ENCODE measurements at regions not wholly inside any gene's neighbourhood (a gene's known extent, or its start where the extent isn't known, plus 50 kb on each side); places are given as distances from the start of the nearest gene placed in this dataset.

DNA sequence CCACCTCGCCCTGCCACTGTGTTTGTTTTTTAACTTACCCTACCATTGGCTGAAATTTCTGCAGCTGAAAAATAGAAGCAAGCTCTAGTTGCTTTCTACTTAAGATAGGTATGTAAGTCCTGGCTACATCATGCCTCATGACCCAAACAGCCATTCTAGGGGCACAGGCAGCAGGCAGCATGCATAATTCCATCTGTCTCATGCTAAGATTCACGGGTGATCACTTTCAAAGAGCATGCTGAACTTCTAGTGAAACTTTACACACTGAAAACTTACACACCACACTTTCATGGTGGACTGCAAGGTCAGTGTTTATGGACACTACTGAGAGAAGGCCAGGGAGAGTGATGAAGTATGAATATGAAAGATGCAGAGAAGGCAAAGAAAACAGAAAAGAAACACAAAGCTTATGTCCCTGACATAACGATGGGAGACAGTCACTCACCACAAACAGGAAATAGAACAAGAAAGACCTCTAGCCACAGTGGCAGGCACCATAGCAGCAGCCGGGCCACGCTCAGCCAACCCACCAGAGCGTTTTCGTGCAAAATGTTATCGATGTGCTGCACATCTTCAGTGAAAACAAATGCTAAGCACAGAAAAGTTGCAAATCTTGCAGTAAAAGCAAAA is 102.3 kb upstream of the TIAM1 start:
- H2BK15ac ChIP-seq (ENCODE audit: low read depth, low read length), result no peak overlapping the region
- no peak overlapping the region for H3K9ac ChIP-seq (ENCODE audit: extremely low read depth, insufficient read length, low read length)

More for the DNA sequence above, 102.3 kb upstream of the TIAM1 start:
- H4K20me1 ChIP-seq (ENCODE audit: control insufficient read depth, insufficient read depth, insufficient read length), result no peaks in the 10 kb centered on the region
- no peak overlapping the region for H3T11ph ChIP-seq (ENCODE audit: low read length)
- WGBS (ENCODE audit: extremely low coverage, insufficient read length, low lambda C conversion rate), result no CpG with 5 or more reads among the region's 8 CpGs
- H3K23ac ChIP-seq (ENCODE audit: insufficient read length, low read depth, low read length), result no peak overlapping the region
- H2BK20ac ChIP-seq (ENCODE audit: low read depth, low read length, poor library complexity, severe bottlenecking), result no peak overlapping the region
- H3K4me2 ChIP-seq (ENCODE audit: insufficient read depth, insufficient read length, low read length), result no peak overlapping the region
- Mint-ChIP-seq H3K36me3 (ENCODE audit: insufficient read depth in 1 of 3, low read depth in 3 of 3) (peaks cover 0 to 8% (median 5%) of the 10 kb centered on the region in 3 experiments; a peak in 4 of 7 replicates), H3K9me3 (peaks cover 1 to 4% of the 10 kb centered on the region in 2 experiments; a peak in 1 of 5 replicates), H3K27ac (no peak overlapping the region), H3K27me3 (ENCODE audit: low read depth) (no peaks in the 10 kb centered on the region), H3K4me3 (no peak overlapping the region), H3K4me1 (peaks cover 6 to 8% of the 10 kb centered on the region in 2 experiments)
- no peak overlapping the region for H3K14ac ChIP-seq (ENCODE audit: insufficient read depth, low read length)
- no peaks in the 10 kb centered on the region for H3K4me1 ChIP-seq (ENCODE audit: insufficient read depth, low read length)
- no peaks in the 10 kb centered on the region for H3K9me3 ChIP-seq (ENCODE audit: control insufficient read depth, low read depth, low read length)
- no peaks in the 10 kb centered on the region for H3K23me2 ChIP-seq (ENCODE audit: insufficient read length, low read depth, low read length, poor library complexity, severe bottlenecking)
- H3K56ac ChIP-seq (ENCODE audit: insufficient read length, low read depth, low read length), result no peak overlapping the region
- no peak overlapping the region for H3K18ac ChIP-seq (ENCODE audit: insufficient read length, low read depth, low read length)
- H3K27ac ChIP-seq (ENCODE audit: insufficient read length, low read depth, low read length), result no peak overlapping the region
- no peak overlapping the region for H3K4ac ChIP-seq (ENCODE audit: low read depth, low read length)
- H3K79me2 ChIP-seq (ENCODE audit: insufficient read depth, low read length), result no peaks in the 10 kb centered on the region
- no peak overlapping the region for H4K5ac ChIP-seq (ENCODE audit: insufficient read length, low read depth, low read length)
- H4K8ac ChIP-seq (replicated peaks; ENCODE audit: insufficient read length, low read depth, low read length), result no peak overlapping the region
- TF ChIP-seq, protein P1, sequence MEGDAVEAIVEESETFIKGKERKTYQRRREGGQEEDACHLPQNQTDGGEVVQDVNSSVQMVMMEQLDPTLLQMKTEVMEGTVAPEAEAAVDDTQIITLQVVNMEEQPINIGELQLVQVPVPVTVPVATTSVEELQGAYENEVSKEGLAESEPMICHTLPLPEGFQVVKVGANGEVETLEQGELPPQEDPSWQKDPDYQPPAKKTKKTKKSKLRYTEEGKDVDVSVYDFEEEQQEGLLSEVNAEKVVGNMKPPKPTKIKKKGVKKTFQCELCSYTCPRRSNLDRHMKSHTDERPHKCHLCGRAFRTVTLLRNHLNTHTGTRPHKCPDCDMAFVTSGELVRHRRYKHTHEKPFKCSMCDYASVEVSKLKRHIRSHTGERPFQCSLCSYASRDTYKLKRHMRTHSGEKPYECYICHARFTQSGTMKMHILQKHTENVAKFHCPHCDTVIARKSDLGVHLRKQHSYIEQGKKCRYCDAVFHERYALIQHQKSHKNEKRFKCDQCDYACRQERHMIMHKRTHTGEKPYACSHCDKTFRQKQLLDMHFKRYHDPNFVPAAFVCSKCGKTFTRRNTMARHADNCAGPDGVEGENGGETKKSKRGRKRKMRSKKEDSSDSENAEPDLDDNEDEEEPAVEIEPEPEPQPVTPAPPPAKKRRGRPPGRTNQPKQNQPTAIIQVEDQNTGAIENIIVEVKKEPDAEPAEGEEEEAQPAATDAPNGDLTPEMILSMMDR (conservative IDR thresholded peaks at IDR 0.05), result no peak
- no peak overlapping the region for H2BK12ac ChIP-seq (ENCODE audit: insufficient read length, low read depth, low read length)
- no peak overlapping the region for H2BK5ac ChIP-seq (ENCODE audit: insufficient read length, low read length)
- no peak overlapping the region for H2AFZ ChIP-seq (ENCODE audit: low read length)
- H2AK5ac ChIP-seq (ENCODE audit: insufficient read length, low read length), result no peak overlapping the region
- H4K91ac ChIP-seq (ENCODE audit: insufficient read length, low read depth, low read length), result no peak overlapping the region
- no peak overlapping the region for H2BK120ac ChIP-seq (ENCODE audit: low read depth, low read length, poor library complexity, severe bottlenecking)
- no peaks in the 10 kb centered on the region for H3K27me3 ChIP-seq (ENCODE audit: insufficient read depth, low read length)
- H3K79me1 ChIP-seq (ENCODE audit: insufficient read depth, low read depth, low read length, poor library complexity, severe bottlenecking), result no peaks in the 10 kb centered on the region
- no peak for DNase-seq
